HL-60 (cell line): ENCODE measurements at regions not wholly inside any gene's neighbourhood (a gene's known extent, or its start where the extent isn't known, plus 50 kb on each side); places are given as distances from the start of the nearest gene placed in this dataset.

Experiments used
- GABPA ChIP-seq: IDR thresholded peaks from 2 replicates; pipeline ENCODE4 v1.6.1; 2012; ENCODE audit warnings: low read depth
- POLR2AphosphoS5 ChIP-seq: IDR thresholded peaks from 2 replicates; pipeline ENCODE4 v1.6.1; 2012; ENCODE audit warnings: low read depth
- REST ChIP-seq: IDR thresholded peaks from 2 replicates; pipeline ENCODE4 v1.6.1; 2012; ENCODE audit warnings: low read depth; ENCODE audit not compliant: insufficient replicate concordance
- SPI1 ChIP-seq: IDR thresholded peaks from 2 replicates; pipeline ENCODE4 v1.6.1; 2012; ENCODE audit warnings: low read depth, mild to moderate bottlenecking, borderline replicate concordance
- TF ChIP-seq, protein P1 (sequence below): IDR thresholded peaks from one replicate; pipeline ENCODE4 v1.5.1; 2011; ENCODE audit warnings: low read length, control low read depth, inconsistent platforms; ENCODE audit not compliant: insufficient read depth

- TF ChIP-seq POLR2AphosphoS5 (no peak), REST (no peak), GABPA (no peak), SPI1 (no peak)
- TF ChIP-seq, protein P1, sequence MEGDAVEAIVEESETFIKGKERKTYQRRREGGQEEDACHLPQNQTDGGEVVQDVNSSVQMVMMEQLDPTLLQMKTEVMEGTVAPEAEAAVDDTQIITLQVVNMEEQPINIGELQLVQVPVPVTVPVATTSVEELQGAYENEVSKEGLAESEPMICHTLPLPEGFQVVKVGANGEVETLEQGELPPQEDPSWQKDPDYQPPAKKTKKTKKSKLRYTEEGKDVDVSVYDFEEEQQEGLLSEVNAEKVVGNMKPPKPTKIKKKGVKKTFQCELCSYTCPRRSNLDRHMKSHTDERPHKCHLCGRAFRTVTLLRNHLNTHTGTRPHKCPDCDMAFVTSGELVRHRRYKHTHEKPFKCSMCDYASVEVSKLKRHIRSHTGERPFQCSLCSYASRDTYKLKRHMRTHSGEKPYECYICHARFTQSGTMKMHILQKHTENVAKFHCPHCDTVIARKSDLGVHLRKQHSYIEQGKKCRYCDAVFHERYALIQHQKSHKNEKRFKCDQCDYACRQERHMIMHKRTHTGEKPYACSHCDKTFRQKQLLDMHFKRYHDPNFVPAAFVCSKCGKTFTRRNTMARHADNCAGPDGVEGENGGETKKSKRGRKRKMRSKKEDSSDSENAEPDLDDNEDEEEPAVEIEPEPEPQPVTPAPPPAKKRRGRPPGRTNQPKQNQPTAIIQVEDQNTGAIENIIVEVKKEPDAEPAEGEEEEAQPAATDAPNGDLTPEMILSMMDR, result no peak
Observed at GRCh38 chrX:123088930-123089329, 95.1 kb upstream of the GRIA3 start.
